ENCODE measurements at regions not wholly inside any gene's neighbourhood (a gene's known extent, or its start where the extent isn't known, plus 50 kb on each side); places are given as distances from the start of the nearest gene placed in this dataset.

DNA sequence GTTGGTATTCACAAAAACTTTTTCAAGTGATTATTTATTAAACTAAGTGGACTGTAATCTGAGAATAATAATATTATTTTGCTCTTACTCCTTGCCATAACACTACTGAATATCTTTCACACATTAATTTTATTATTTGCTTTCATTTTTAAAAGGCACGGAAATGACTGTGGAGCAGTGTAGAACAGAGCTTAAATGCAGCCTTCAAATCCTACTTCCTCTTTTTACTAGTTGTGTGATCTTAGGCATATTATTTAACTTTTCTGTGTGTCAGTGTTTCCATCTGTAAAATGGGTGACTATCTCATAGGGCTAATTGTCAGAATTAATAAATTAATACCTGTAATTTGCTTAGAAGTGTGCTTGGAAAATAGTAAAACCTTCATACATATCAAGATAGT is 55.5 kb upstream of the SLC8A1 start:
- DNase-seq = no peak

DNA sequence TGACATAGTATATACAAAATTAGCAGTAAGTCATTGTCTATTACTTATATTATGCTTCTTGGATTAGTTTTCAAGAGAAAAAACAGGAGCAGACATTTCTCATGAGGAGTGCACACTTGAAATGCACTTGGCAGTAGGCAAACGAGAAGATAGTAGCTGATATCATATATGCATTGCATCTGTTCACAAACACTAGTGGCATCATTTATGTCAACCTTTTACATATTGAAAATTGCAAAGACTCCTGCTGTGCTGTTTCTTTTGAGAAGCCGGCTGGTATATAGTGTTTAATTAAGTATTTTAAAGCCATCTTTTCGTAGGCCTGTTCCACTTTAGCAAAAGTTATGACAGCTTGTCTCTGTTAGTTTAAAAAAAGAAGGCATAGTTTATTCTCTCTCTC is 58.4 kb upstream of the SLC8A1 start:
- no peak for DNase-seq

DNA sequence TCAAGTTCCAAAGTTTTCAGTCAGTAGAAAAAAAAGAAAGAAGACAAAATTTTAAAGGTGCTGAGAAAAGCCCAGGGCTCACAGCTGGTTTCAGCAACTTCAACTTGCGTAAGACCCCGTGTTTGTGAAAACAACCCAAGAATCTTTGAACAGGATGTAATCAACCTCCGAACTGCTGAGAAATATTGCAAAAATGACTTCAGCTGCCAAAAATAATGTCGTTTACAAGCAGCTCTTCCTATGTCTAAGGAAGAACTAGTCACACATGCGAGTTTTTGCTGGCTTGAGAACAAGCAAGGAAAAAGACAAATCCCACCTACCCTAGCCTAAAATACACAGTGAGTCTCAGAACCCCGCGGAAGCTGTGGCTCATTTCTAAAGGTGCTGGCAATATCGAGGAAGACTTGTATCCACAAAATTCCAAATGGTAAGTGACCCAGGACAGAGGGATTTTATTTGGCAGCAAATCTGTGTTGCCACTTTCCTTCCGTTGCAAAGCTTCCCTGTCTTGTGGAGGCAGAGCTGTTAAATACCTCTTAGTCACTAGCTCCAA is 59.8 kb upstream of the SLC8A1 start:
- no peak for DNase-seq

DNA sequence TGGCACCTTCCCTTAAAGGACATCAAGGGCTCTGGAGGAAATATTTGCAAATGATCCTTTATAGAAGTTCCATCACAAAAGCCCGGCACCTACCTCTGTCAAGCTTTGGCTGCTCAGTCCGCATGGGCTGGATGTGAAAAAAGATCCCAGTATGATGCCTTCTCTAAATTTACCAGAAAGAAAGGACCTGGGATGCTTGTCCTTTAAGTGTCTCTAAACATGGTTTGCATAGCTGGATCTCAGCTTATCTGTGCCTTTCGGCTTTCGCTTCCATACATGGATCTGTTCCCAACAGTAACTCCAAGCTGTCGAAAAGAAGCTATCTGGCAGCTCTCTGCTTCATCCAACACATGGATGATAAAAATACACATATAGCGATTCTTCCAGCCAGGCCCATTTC is 60.4 kb upstream of the SLC8A1 start:
- DNase-seq = no peak

DNA sequence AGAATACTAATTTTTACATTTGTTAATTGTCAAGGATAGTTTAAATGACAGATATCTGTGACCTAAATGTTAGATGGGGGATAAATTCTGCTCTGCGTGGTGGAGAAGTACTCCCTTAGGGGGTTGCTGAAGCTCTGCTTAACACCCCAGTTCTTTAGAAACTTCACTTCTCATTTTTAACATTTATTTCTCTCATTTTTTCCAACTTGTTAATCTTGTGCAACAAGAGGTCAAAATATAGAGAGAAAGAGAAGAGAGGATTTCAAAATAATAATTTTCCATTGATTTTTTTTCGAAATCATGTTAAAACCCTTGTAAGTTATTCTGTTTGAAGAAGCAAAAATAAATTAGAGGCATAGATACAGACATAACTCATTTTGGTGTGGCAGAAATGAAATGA is 61.3 kb upstream of the SLC8A1 start:
- DNase-seq = no peak

GRCh38 chr2:40516604-40517003 is 64.7 kb upstream of the SLC8A1 start:
- DNase-seq = no peak

DNA sequence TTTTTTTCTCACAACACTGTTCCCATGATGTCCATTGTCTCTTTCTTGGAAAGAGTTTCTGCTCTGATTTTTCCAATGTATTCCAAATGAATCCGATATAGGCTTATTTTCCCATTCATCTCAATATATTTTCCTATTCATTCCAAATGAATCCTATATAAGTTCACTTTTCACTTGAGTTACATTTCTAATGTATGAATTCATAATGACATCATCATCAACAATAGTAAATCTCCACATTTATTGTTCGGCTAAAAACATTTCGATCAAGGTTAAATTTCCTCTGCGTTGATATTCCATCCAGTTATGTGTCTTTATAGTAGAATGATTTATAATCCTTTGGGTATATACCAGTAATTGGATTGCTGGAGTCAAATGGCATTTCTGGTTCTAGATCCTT is 76.7 kb upstream of the SLC8A1 start:
- DNase-seq = no peak

DNA sequence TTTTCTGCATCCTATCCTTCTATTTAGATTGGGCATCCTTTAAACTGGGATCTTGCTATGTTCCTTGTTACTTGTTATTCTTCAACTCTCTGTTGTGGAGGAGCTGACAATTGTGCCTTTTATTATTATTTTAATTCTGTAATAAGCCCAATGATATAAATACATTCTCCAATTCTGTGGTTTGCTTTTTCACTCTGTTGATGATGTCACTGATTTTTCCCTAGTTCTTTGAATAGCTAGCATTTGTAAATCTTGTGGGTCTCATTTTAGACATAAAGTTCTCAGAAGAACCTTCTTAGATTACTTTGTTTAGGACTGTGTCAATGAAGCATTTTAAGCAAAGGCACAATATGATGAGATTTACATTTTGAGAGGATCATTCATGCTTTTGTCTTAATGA is 79.5 kb upstream of the SLC8A1 start:
- no peak for DNase-seq

- DNase-seq = no peak
Measured at GRCh38 chr2:40534528-40534927, 82.6 kb upstream of the SLC8A1 start.

- no peak for DNase-seq
Measured at GRCh38 chr2:40535972-40536371, 84.1 kb upstream of the SLC8A1 start.

DNA sequence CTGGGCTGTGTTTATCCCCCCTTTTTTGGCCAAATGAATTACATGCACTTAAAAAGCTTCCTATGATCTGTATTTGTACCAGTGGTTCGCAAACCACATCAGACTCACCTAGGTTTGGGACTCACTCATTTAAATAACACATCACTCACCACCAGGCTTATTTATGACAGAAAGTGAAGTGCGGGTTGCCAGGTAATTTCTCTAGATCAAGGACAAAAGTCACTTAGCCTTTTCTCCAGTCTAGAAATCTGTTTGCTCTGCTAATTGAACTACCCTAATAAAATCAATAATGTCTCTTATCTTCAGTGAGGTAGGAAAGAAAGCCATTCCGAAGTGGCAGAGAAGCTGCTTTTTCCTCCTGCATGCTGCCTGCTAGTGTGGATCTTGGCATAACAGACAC is 88.1 kb upstream of the SLC8A1 start:
- DNase-seq = no peak

DNA sequence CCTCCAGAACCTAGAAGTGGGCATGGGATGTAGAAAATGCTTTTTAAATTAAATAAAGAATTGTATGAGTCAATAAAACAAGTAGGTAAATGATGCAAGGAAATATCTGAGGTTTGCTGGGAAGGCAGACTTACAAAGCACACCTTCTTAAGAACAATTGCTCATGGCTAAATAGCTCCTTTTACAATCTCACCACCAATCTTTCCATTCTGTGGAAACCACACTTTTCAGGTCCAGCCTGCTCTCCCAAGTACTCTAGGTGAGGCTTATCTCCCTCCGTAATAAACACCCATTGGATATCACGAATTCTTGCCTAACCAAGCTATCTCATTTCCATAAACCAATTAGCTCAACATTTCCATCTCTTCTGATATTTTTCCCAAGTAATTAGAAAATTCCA is 91.5 kb upstream of the SLC8A1 start:
- DNase-seq = no peak

DNA sequence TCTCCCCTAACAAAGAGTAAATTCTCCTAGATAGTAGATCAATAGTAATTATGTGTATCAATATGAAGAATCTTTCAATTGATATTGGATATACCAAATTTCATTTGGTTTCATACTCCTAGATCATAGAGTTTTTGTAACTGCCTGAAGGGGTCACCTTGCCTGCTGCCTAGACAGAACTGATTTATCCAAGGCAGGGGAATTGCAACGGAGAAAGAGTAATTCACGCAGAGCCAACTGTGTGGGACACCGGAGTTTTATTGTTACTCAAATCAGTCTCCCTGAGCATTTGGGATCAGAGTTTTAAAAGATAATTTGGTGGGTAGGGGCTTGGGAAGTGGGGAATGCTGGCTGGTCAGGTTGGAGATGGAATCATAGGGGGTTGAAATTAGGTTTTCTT is 92.2 kb upstream of the SLC8A1 start:
- no peak for DNase-seq

DNA sequence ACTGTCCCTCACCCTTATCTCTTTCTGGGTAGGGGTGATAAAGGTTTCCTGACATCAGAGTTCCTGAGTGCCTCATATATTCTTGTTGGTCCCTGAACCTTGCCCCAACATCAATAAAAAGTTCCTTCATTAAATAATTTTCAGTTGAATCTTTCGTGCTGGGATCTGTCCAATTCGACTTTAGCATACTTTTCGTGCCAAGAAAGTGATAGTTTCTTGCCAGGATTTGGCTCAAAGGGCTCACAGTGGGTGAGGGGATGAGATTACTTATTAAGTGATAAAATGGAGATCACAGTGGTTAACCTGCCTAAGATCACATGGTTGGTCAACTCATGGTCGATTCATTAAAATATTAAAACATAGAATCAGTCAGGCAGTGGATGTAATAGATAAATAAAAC is 93.8 kb upstream of the SLC8A1 start:
- DNase-seq = no peak

GRCh38 chr2:40546439-40547191 is 94.7 kb upstream of the SLC8A1 start:
- DNase-seq = no peak

DNA sequence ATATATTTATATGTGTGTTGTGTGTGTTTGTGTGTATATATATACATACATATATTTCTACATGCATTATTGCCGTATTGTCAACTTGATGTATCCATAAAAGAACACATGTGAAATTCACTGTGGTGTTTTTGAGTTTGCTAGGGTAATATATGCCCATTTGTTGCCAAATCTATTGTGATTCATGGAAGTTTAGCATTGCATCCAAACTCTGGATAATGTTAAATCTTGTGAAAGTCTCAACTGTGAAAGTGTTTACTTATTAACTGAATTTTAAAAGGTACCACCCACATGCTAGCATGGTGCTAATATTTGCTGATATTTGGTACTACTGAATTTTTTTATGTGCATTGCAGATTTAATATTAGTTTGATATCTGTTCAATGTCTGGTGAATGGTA is 96.6 kb upstream of the SLC8A1 start:
- no peak for DNase-seq

DNA sequence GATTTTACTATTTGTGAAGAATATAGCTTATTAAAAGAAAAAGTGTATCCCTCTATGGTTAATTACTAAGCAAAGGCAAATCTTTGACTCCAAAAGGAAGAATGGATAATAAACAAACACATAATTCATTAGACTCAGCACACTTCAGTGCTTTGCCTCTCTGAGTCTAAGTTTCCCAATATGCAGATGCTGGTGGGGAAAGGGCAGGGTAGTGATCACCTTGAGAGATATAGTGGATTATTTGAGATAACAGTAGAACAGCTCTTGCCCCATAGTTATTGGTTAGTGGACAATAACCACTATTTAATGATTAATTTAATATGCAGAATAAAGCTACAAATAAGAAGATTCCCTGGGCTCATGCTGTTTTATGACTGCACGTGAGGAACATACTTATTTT is 98.2 kb upstream of the SLC8A1 start:
- DNase-seq = no peak

DNA sequence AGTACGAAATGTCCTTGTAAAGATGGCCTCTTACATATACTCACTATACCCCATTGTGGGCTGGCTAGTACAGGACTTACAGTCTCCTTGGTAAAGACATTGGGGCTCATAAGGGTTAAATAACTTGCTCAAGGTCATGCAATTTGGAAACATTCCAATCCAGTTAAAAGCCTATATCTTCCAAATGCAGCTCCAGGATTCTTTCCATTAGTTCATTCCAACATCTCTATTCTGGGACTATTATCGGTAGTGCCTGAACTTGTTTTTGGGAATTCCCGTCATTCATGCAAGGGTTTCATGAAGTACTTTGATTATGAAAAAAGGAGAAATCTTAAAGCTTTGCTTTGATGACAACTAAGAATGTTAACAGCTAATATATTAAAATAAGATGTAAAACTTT is 99.2 kb upstream of the SLC8A1 start:
- no peak for DNase-seq

- DNase-seq = no peak
Measured at GRCh38 chr2:40554665-40555294, 102.9 kb upstream of the SLC8A1 start.

- no peak for DNase-seq
Measured at GRCh38 chr2:40556293-40556692, 104.4 kb upstream of the SLC8A1 start.

GRCh38 chr2:40556739-40557138 is 104.8 kb upstream of the SLC8A1 start:
- no peak for DNase-seq

GRCh38 chr2:40558761-40559160 is 106.9 kb upstream of the SLC8A1 start:
- no peak for DNase-seq

GRCh38 chr2:40559175-40559574 is 107.3 kb upstream of the SLC8A1 start:
- DNase-seq = no peak

DNA sequence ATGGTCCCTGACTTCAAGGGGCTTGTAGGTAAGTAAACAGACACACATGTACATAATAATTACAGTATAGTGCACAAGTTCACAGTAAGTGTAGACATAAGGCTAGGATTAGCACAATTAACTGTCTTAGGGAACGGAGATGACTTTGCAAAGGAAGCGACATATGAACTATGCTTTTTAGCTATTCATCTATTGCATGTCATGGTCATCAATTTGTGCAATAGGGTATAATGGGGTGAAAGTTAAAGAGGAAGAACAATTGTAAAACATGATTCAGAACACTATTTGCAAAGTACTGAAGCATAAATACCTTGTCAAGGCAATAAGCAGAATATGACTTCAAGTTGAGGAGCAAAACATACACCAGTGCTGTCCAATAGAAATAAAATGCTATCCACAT is 112.3 kb upstream of the SLC8A1 start:
- no peak for DNase-seq

DNA sequence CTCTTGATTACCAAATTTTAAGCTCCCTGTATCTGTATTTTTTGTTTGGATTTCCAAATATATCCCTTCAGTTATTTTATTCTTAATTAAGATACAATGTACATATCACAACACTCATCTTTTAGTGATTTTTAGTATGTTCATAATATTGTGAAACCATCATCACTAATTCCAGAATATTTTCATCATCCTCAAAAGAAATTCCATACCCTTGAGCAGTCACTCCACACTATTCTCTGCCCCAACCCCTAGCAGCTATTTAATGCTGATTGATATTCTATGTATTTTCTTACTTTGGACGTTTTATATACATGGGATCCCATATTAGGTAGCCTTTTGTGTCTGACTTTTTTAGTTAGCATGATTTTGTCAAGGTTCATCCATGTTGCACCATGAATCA is 127.4 kb upstream of the SLC8A1 start:
- no peak for DNase-seq
